Uterus (tissue), 2 donors: ENCODE measurements at regions not wholly inside any gene's neighbourhood (a gene's known extent, or its start where the extent isn't known, plus 50 kb on each side); places are given as distances from the start of the nearest gene placed in this dataset.

Source experiments
- CTCF ChIP-seq, 4 experiments: fragments of 200-600 bp in 2 of 4; fragments of 450-650 bp in 2 of 4; sonication (generic) in 2 of 4; IDR thresholded peaks; one replicate each; pipeline ENCODE4 v1.5.1; 2016 to 2019; ENCODE audit warnings: antibody characterized with exemption in 4 of 4, mild to moderate bottlenecking in 2 of 4, moderate library complexity in 1 of 4
- POLR2A ChIP-seq, 2 donors: fragments of 450-650 bp; IDR thresholded peaks; one replicate each; pipeline ENCODE4 v1.6.1; 2016; ENCODE audit warnings: antibody characterized with exemption in 2 of 2, mild to moderate bottlenecking in 1 of 2, moderate library complexity in 1 of 2

GRCh38 chr1:195185736-195186135, 1422.5 kb downstream of the KCNT2 start:
- no peak for TF ChIP-seq CTCF (IDR thresholded peaks at IDR 0.05)
- no peak for TF ChIP-seq POLR2A (IDR thresholded peaks at IDR 0.05)
